GM18870 (cell line): ENCODE measurements at regions not wholly inside any gene's neighbourhood (a gene's known extent, or its start where the extent isn't known, plus 50 kb on each side); places are given as distances from the start of the nearest gene placed in this dataset.
"Not testable (repeated sequence)": the region's sequence is repeated elsewhere in the genome, so short reads cannot be mapped to it uniquely, and the experiment has no call there.

ENCODE experiments used
- ATAC-seq: cut with Tn5 transposase; IDR thresholded peaks from one replicate; pipeline ENCODE4 v1.9.1; 2021; ENCODE audit warnings: moderate library complexity; ENCODE audit not compliant: unreplicated experiment

DNA sequence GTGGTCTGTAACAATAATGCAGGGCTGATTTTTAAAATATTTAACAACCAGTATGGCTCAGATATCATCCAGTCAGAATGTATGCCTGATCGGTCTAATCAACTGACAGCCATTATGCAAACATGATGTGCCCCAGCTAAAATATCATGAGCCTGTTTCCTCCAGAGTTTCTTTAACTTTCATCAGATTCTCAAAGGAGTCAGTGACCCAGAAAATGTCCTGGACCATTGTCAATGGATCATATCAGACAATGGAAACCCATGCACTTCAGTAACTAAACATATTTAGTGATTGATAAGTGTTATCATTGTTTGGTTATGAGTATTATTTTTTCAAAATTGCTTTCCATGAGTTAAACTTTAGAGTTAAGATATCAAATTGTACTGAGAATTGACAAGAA lies 173.5 kb downstream of the LMBRD1 start:
- no peak for ATAC-seq

DNA sequence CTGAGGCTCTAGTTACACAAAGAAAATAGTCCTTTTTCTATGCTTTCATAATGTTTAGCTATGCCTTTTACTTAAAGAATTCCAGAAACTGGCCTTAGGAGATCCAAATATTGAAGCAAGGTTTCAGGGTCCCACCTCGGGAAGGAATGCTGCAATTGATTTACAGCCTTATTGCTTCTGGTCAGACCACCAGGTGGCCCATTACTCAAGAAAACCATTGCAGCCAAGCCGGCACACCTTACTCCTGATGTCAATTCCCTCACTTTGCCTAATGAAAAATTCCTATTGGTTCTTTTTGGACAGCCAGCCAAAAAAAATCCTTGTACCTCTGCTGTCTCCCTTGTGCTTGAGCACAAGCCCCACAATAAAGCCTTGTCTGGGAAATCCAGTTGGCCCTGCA lies 173.9 kb downstream of the LMBRD1 start:
- ATAC-seq = no peak

DNA sequence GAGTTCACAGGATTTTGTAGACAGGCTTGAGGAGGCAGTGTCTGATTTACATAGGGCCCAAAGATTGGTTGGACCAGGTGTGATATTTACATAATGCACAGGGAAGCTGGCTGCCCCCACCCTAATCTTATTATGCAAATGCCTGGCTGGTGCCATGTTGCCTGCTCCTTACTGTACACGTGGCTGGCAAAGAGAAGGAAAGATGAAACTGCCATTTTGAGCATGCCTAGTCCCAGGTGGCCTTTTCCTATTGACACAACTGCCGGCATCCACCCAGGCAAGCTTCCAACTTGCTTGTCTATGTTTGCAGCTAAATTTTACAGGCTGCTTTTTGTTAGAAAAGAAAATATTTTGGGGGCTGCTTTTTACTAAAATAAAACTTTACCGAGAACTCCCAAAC lies 174.6 kb downstream of the LMBRD1 start:
- no peak for ATAC-seq

DNA sequence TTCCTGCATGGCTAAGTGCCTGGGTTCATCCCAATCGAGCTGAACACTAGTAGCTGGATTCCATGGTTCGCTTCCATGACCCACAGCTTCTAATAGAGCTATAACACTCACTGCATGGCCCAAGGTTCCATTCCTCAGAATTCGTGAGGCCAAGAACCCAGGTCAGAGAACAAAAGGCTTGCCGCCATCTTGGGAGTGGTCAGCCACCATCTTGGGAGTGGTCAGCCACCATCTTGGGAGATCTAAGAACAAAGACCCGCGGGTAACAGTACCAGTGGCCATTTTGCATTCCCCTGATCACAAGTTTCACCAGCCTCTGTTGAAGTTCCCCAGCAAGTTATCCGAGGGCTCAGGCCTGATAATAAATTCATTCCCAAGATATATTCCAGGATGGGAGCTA lies 179.6 kb downstream of the LMBRD1 start:
- no peak for ATAC-seq

DNA sequence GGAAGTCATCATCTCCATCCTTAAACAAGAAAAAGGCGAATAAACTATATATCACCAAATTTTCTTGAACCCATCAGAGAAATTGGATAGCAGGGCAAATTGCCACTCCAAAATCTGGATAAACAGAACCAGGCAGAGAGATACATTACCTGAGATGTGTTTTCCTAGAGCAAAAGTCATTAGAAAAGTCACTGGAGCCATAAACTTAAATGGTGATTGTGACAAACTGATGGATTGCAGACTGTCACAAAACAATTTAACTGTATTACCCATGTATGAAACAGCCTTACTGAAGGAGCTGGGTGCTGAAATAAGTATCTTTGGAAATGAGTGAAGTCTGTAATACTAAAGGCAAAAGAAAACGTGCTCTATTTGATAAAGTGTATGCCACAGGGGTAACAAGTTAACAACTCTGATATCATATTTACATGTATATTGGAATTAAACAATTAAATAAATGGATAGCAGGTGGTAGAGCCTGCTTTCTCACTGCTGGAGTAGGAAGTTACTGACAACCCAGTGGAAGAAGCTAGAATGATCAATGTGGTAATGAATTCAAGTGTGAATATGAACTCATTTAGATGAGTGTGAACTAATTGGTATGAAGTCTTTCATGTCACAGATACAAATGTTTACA lies 186.9 kb downstream of the LMBRD1 start:
- no peak for ATAC-seq

DNA sequence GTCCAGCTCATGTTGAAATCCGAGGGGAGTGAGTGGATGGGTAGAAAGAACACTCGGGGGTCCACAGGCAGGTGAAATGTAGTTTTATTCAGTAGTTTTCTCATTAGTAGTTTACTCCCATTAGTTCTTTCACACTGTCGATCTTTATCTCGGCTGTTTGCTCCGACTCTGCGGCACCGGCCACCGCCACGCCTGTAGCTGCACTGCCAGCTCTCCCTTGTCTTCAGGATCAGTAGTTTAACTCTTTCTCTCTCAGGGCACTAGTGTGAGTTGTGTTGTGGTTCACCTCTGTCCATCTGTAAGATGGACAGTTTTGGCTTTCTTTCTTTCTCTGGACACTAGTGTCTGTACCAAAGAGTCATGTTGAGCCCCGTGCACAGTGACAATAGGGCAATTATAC lies 195.7 kb downstream of the LMBRD1 start:
- no peak for ATAC-seq

DNA sequence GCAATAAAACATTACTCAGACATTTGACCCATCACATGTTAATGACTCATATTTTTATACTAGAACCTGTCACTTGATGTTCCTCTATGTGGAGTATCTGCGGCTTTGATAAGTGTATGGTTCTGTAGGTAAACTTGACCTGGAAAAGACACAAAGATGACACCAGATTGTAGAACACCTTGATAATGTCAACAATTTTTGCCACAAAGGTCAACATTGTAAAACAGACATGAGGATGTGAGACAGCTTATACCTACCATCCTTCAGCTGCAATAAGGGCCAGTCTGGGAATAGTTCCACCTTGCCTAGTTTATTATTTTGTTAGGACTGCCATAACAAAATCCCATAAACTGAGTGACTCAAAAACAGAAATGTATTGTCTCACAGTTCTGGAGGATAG lies 202.4 kb downstream of the LMBRD1 start:
- ATAC-seq = no peak

DNA sequence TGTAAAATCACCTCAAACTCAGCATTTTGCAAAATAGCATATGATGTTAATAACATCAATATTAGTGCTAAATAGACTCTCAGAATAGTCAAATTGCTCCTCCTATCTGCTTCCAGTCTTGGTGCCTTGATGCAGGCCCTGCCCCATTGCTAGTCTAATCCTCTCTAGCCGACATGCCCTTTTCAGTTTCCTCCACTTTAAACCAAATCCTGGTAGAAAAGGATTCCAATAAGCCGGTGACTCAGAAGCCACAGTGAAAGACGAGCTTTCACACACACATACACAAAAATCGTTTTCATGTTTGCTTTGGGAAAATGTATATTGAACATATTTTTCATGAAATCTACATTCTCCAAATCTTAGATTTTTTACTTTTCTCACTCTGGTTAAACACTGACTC lies 203.1 kb downstream of the LMBRD1 start:
- ATAC-seq = no peak

DNA sequence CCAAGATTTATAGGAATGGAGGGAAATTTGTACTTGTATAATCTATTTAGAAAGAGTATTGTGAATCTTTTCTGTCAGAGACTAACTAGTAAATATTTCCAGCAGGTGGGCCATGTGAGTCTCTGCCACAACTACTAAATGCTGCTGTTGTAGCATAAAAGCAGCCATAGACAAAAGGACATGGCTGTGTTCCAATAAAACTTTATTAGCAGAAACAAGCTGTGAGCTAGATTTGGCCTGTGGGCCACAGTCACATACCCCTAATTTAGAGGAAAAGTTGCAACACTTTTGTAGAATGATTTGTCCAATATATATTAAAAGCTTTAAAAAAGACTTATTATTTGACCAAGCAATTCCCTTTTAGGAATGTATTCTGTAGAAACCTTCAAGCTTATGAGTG lies 207.2 kb downstream of the LMBRD1 start:
- no peak for ATAC-seq

DNA sequence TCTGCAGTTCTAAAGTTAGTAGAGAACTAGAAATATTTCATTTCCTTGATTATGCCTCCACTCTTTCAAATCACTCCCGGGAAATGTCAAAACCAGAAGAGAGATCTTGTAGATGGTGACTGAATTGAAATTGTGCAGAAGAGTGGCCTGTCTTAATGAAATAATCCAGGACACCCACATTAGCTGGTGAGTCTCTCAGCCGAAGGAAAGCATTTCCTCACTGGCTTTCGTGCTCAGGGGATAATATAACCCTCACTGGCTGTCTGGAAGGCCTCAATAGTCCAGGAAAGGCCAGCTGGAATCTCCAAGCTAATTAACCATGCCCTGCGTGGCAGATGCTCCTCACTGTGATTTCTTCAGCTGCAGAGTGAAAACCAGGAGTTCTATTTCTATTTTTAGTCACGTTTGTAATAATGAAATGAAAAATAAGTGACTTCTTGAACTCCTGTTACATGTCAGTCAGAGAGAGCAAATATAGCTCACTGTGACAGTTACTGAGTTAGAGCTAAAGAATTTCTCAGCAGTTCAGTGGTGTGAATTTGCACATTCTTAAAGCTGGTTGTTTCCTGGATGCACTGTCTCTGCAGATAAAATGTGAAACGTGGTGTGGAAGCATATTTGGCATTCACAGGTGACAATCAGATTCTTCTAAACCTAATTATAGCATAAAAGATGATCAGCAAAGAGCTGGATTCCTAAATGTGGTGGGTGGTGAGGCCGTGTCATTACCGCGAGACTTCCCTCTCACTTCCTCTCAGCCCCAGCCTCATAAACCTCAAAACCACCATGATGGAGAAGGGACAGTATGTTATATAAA lies 211.7 kb downstream of the LMBRD1 start:
- ATAC-seq = peak; percentile 90

DNA sequence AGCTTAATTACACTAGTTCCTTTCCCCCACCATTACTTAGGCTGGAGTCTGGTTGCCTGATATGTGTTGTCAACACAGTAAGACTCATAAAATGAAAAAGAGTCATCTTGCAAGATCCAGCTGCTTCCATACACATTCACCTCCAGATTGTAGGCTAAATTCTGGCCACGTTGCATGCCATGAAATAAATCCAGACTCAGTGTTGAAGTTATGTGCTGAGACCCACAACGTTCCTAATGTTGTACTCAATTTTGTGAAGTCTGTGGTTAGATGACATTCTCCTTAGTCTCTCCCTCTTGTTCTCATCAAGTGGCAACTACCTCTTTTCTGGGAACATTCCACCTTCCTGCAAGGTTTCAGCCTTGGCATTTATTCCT lies 212.3 kb downstream of the LMBRD1 start:
- ATAC-seq = no peak

DNA sequence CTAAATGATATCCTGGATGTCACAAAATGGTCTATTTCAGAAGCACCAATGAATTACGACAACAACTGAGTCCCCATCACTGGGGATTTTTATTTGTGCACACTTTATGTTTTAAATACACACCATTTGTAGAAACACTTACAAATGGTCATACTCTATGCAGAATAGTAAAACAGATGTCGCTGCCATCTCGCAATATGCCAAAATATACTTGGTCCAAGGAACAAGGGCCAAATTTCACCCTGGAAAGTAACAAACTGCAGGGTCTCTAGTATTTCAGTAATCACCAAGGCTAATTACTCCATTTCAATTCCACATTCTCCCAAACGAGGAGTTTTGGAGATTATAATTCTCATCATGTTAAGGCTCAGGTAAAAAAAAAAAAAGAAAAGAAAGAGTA lies 215.2 kb downstream of the LMBRD1 start:
- ATAC-seq = no peak

DNA sequence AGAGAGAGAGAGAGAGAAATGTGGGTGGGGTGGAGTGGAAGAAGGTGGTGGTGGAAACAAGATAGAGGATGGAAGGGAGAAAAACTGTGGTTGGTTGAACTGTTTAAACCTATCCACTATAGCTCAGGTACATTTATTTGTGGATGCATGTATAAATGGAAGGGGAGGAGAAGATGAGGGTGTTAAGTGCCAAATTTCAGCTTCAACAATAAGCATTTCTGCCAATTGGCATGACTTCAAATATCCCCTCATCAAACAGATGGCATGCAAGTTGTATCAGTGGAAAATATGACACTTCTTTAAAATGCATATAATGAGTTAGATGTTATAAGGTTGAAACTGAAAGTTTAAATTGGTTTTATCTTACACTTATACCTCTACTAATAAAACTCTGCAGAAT lies 216.1 kb downstream of the LMBRD1 start:
- ATAC-seq = no peak

DNA sequence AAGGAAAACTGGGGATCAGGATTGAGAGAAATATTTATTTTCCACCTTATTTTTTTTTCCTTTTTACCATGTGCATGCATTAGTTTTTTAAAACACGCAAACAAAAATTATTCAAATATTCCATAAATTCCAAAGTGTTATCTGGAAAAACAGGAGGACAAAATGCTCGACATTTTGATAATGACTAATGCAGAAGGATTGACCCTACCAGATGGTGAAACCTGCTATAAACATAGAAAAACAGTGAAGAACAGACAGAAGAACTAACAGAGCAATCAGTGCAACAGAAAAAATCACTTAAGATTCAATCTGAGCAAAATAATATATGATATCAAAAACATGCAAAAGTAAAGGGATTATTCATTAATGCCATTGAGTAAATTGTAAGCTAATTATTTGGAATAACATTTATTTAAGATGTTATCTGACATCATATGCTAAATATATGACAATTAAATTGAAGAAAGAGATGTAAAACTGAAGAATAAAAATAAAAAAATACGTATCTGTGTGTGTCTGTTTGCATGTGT lies 218.4 kb downstream of the LMBRD1 start:
- no peak for ATAC-seq

DNA sequence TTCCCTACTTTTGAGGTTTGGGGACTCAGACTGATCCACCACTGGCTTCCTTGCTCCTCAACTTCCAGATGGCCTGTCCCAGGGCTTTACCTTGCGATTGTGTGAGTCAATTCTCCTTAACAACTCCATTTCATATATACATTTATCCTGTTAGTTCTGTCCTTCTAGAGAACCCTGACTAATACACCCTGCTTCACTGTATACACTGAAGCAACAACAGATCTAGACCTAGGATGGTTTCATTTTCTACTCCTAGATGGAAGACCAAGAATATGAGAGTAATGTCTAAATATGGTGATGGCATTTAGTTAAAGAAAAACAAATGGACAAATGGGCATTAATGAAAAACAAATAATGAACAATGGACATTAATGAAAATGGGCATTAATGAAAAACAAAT lies 225.6 kb downstream of the LMBRD1 start:
- no peak for ATAC-seq

DNA sequence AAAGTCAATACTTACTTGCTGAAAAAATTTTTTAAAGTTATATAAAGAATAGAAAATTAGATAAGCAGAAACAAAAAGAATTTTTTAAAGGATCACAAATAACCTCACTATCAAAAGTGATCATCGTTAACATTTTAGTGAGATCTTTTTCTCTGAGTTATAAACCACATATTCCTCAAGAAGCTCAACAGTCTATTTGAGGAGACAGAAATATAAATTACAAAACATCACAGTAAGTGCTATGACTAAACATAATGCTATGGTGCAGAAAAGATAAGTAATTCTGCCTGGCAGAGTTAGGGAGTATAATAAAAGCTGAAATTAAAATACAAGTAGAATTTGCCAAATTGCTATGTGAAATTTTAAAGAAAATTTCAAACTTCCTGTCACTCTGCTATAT lies 226.7 kb downstream of the LMBRD1 start:
- no peak for ATAC-seq

DNA sequence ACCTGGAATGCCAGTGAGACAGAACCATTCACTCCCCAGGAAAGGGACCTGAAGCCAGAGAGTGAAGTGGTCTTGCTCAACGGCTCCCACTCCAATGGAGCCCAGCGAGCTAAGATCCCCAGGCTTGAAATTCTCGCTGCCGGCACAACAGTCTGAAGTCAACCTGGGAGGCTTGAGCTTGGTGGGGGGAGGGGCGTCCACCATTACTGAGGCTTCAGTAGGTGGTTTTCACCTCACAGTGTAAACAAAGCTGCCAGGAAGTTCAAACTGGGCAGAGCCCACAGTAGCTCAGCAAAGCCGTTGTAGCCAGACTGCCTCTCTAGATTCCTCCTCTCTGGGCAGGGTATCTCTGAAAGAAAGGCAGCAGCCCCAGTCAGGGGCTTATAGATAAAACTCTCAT lies 236.2 kb downstream of the LMBRD1 start:
- not testable (repeated sequence) for ATAC-seq

DNA sequence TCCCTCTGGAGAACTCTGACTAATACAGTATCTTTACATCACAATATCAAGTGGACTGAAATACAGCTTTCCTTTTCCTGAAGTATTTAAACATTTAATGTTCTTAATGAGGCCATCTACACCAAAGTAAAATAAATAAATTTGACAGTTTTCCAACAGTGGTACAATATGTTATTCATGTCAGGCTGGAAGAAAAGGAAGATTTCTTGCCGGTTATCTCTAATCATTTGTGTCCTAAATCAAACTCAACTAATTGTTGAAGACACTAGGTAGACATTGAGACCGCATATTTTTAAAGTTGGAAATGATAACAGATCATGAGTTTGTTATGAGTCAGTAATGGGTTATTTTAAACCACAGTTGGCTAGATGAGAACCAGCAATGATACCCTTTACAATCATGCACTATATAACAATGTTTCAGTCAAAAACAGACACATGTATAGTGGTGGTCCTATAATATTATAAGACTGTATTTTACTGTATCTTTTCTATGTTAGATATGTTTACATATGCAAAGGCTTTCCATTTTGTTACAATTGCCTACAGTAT lies 241.6 kb downstream of the LMBRD1 start:
- ATAC-seq = no peak

DNA sequence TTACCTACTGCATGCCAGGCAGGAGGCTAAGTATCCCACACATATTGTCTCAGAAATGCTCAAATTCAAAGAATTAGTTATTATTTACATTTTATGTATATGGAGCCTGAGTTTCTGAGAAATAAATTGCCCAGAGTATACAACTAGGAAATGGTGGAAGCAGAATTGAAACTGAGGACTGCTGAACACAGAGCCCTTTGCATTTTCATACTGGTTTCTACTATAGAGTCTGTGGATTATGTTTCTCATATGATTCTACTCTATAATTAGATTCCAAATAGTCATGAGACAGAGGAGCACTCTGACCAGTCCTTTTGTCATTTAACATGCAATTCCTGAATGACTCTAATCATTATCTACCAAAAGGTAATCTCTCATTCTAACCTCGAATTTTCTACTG lies 254.3 kb downstream of the LMBRD1 start:
- ATAC-seq = no peak

DNA sequence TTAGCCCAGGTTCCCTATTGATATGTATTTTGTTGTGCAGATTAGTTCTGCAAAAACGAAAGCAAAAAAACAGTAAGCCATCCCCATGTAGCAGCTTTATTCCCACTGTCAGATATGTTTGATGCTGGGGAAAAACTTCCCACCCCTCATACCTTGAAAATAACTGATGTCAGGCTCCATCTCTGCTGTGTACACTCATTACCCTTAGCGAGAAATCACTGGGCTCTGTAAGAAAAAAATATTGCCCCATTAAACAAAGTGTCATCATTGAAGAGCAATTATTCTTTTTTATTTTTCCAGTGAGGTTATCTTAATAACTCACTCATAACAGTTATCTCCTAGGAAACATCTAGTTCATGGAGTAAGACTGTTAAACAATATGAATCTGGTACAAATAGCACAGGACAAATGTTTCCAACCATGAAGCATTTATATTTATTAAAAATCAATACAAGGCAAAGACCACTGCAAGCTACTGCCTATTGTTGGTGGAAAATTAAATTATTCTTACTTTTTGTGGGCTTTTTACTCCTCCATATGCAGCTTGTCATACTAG lies 268.8 kb downstream of the LMBRD1 start:
- no peak for ATAC-seq

DNA sequence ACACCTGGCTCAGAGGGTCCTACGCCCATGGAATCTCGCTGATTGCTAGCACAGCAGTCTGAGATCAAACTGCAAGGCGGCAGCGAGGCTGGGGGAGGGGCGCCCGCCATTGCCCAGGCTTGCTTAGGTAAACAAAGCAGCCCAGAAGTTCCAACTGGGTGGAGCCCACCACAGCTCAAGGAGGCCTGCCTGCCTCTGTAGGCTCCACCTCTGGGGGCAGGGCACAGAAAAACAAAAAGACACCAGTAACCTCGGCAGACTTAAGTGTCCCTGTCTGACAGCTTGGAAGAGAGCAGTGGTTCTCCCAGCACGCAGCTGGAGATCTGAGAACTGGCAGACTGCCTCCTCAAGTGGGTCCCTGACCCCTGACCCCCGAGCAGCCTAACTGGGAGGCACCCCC lies 281.3 kb downstream of the LMBRD1 start:
- ATAC-seq = not testable (repeated sequence)

DNA sequence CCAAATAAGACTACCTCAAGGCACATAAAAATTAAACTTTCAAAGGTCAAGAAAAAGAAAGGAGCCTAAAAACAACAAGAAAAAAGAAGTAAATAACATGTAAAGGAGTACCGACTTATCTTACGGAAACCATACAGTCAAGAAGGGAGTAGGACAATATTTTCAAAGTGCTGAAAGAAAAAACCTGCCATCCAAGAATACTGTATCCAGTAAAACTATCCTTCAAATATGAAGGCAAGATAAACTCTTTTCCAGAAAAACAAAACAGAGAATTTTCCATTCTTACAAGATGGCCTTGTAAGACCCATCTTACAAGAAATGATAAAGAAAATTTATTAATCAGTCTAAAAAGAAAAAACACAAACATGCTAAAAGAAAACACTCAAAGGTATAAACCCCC lies 302.2 kb downstream of the LMBRD1 start:
- no peak for ATAC-seq
